DND-41 (cell line): ENCODE measurements at regions not wholly inside any gene's neighbourhood (a gene's known extent, or its start where the extent isn't known, plus 50 kb on each side); places are given as distances from the start of the nearest gene placed in this dataset.

ENCODE experiments used
- ATAC-seq: fragments of 200-7000 bp; cut with Tn5 transposase; 3 replicates; pipeline ENCODE4 v1.9.1; 2021; ENCODE audit warnings: low read depth; ENCODE audit not compliant: insufficient read depth
- DNase-seq: peaks from one replicate; pipeline ENCODE4 v3.0.0-alpha.2; 2020
- H2AFZ ChIP-seq: 2 replicates; pipeline ENCODE4 v1.6.0; 2012; ENCODE audit warnings: low read depth, low read length
- H3K27ac ChIP-seq: 2 replicates; pipeline ENCODE4 v1.5.1; 2012; ENCODE audit warnings: low read length, inconsistent platforms
- H3K27me3 ChIP-seq: fragments of 200-600 bp; sonication (generic); 2 replicates; pipeline ENCODE4 v1.6.0; 2012; ENCODE audit warnings: low read length, mild to moderate bottlenecking, inconsistent platforms; ENCODE audit not compliant: insufficient read depth, poor library complexity
- H3K36me3 ChIP-seq: 2 replicates; pipeline ENCODE4 v1.5.1; 2012; ENCODE audit warnings: low read length, inconsistent platforms; ENCODE audit not compliant: insufficient read depth
- H3K4me1 ChIP-seq: 2 replicates; pipeline ENCODE4 v1.5.1; 2012; ENCODE audit warnings: mild to moderate bottlenecking, low read length; ENCODE audit not compliant: insufficient read depth
- H3K4me2 ChIP-seq: 2 replicates; pipeline ENCODE4 v1.6.0; 2012; ENCODE audit warnings: mild to moderate bottlenecking, moderate library complexity, low read length, inconsistent platforms; ENCODE audit not compliant: insufficient read depth
- H3K4me3 ChIP-seq, 2 experiments: fragments of 200-600 bp in 1 of 2; shearing (Covaris generic) in 1 of 2; 2 replicates each; pipeline ENCODE4 v1.5.1; 2012 to 2016; ENCODE audit warnings: inconsistent platforms in 2 of 2, low read length in 2 of 2, mild to moderate bottlenecking in 2 of 2, low read depth in 1 of 2, moderate library complexity in 1 of 2
- H3K79me2 ChIP-seq: 2 replicates; pipeline ENCODE4 v1.6.0; 2012; ENCODE audit warnings: low read length, inconsistent platforms; ENCODE audit not compliant: insufficient read depth
- H3K9ac ChIP-seq: 2 replicates; pipeline ENCODE4 v1.6.0; 2012; ENCODE audit warnings: low read depth, mild to moderate bottlenecking, inconsistent platforms, low read length, moderate library complexity
- H3K9me3 ChIP-seq: 2 replicates; pipeline ENCODE4 v1.5.1; 2012; ENCODE audit warnings: low read length, moderate library complexity, mild to moderate bottlenecking, inconsistent platforms; ENCODE audit not compliant: insufficient read depth, severe bottlenecking
- H4K20me1 ChIP-seq: 2 replicates; pipeline ENCODE4 v1.6.0; 2012; ENCODE audit warnings: low read length; ENCODE audit not compliant: insufficient read depth
- CTCF ChIP-seq: IDR thresholded peaks from 2 replicates; pipeline ENCODE4 v1.5.1; 2012; ENCODE audit warnings: borderline replicate concordance, low read length, moderate library complexity, mild to moderate bottlenecking; ENCODE audit not compliant: poor library complexity, severe bottlenecking; ENCODE audit errors: extremely low read depth
- EZH2 ChIP-seq: IDR thresholded peaks from 3 replicates; pipeline ENCODE4 v1.6.1; 2012; ENCODE audit warnings: borderline replicate concordance, low read depth, mild to moderate bottlenecking, moderate library complexity, low read length, inconsistent platforms; ENCODE audit not compliant: severe bottlenecking

GRCh38 chr11:80023386-80023785, 582.6 kb upstream of the TENM4 start:
- ATAC-seq (no peak), DNase-seq (no peak)
- no peak overlapping the region for H3K4me3 ChIP-seq
- H3K79me2 ChIP-seq, result no peaks in the 10 kb centered on the region
- no peak overlapping the region for H3K27ac ChIP-seq
- H3K27me3 ChIP-seq, result no peaks in the 10 kb centered on the region
- H3K4me1 ChIP-seq, result no peaks in the 10 kb centered on the region
- no peaks in the 10 kb centered on the region for H4K20me1 ChIP-seq
- H3K4me2 ChIP-seq, result no peak overlapping the region
- H2AFZ ChIP-seq, result no peak overlapping the region
- H3K36me3 ChIP-seq, result no peaks in the 10 kb centered on the region
- H3K9ac ChIP-seq, result no peak overlapping the region
- no peaks in the 10 kb centered on the region for H3K9me3 ChIP-seq
- TF ChIP-seq EZH2 (no peak), CTCF (no peak)

GRCh38 chr11:80010536-80010935, 569.7 kb upstream of the TENM4 start:
- H3K27ac ChIP-seq, result no peak overlapping the region
- no peak overlapping the region for H3K4me3 ChIP-seq
- DNase-seq (no peak), ATAC-seq (no peak)
- no peaks in the 10 kb centered on the region for H3K27me3 ChIP-seq
- H3K9me3 ChIP-seq, result no peaks in the 10 kb centered on the region
- no peaks in the 10 kb centered on the region for H3K79me2 ChIP-seq
- no peak overlapping the region for H3K9ac ChIP-seq
- H3K36me3 ChIP-seq, result no peaks in the 10 kb centered on the region
- no peak for TF ChIP-seq EZH2
- TF ChIP-seq CTCF, result no peak
- no peak overlapping the region for H3K4me2 ChIP-seq
- H4K20me1 ChIP-seq, result no peaks in the 10 kb centered on the region
- H3K4me1 ChIP-seq, result no peaks in the 10 kb centered on the region
- no peak overlapping the region for H2AFZ ChIP-seq

GRCh38 chr11:80009081-80009480, 568.3 kb upstream of the TENM4 start:
- Histone ChIP-seq H3K4me2 (no peak overlapping the region), H2AFZ (no peak overlapping the region), H3K4me3 (no peak overlapping the region), H3K9ac (no peak overlapping the region), H4K20me1 (no peaks in the 10 kb centered on the region), H3K27me3 (no peaks in the 10 kb centered on the region), H3K4me1 (no peaks in the 10 kb centered on the region), H3K36me3 (no peaks in the 10 kb centered on the region), H3K9me3 (no peaks in the 10 kb centered on the region), H3K79me2 (no peaks in the 10 kb centered on the region), H3K27ac (no peak overlapping the region)
- DNase-seq (no peak), ATAC-seq (no peak)
- TF ChIP-seq EZH2 (no peak), CTCF (no peak)

- Histone ChIP-seq H3K4me2 (no peak overlapping the region), H3K4me1 (no peaks in the 10 kb centered on the region), H3K36me3 (no peaks in the 10 kb centered on the region), H2AFZ (no peak overlapping the region), H3K27ac (no peak overlapping the region), H3K9me3 (no peaks in the 10 kb centered on the region), H3K4me3 (no peak overlapping the region), H3K79me2 (no peaks in the 10 kb centered on the region), H4K20me1 (no peaks in the 10 kb centered on the region), H3K27me3 (no peaks in the 10 kb centered on the region), H3K9ac (no peak overlapping the region)
- ATAC-seq, result no peak
- DNase-seq, result no peak
- no peak for TF ChIP-seq EZH2
- no peak for TF ChIP-seq CTCF
Observed at GRCh38 chr11:80007616-80008015, 566.8 kb upstream of the TENM4 start.
